ENCODE measurements at regions not wholly inside any gene's neighbourhood (a gene's known extent, or its start where the extent isn't known, plus 50 kb on each side); places are given as distances from the start of the nearest gene placed in this dataset.
"Not testable (repeated sequence)": the region's sequence is repeated elsewhere in the genome, so short reads cannot be mapped to it uniquely, and the experiment has no call there.

GRCh38 chr4:72767618-72768302 lies 198.7 kb upstream of the ADAMTS3 start:
- DNase-seq, result no peak

GRCh38 chr4:72765788-72766187 lies 196.8 kb upstream of the ADAMTS3 start:
- not testable (repeated sequence) for DNase-seq

GRCh38 chr4:72761368-72762038 lies 192.5 kb upstream of the ADAMTS3 start:
- DNase-seq, result no peak

- not testable (repeated sequence) for DNase-seq
Measured at GRCh38 chr4:72753414-72753813, 184.4 kb upstream of the ADAMTS3 start.

- DNase-seq, result no peak
Measured at GRCh38 chr4:72744103-72744725, 175.2 kb upstream of the ADAMTS3 start.

- DNase-seq, result no peak
Measured at GRCh38 chr4:72743078-72743477, 174.1 kb upstream of the ADAMTS3 start.

GRCh38 chr4:72715299-72715698 lies 146.3 kb upstream of the ADAMTS3 start:
- DNase-seq, result no peak

- no peak for DNase-seq
Measured at GRCh38 chr4:72714482-72715279, 145.7 kb upstream of the ADAMTS3 start.

- no peak for DNase-seq
Measured at GRCh38 chr4:72712997-72713396, 144.0 kb upstream of the ADAMTS3 start.

GRCh38 chr4:72709475-72709874 lies 140.5 kb upstream of the ADAMTS3 start:
- DNase-seq, result no peak

- no peak for DNase-seq
Measured at GRCh38 chr4:72706684-72707083, 137.7 kb upstream of the ADAMTS3 start.

- DNase-seq, result peak; percentile 81
Measured at GRCh38 chr4:72704925-72705640, 136.1 kb upstream of the ADAMTS3 start.

- DNase-seq, result no peak
Measured at GRCh38 chr4:72702948-72703347, 133.9 kb upstream of the ADAMTS3 start.

- DNase-seq, result peak; percentile 53
Measured at GRCh38 chr4:72701987-72702819, 133.2 kb upstream of the ADAMTS3 start.

GRCh38 chr4:72690771-72691170 lies 121.8 kb upstream of the ADAMTS3 start:
- no peak for DNase-seq

- DNase-seq, result no peak
Measured at GRCh38 chr4:72689923-72690322, 120.9 kb upstream of the ADAMTS3 start.

- DNase-seq, result not testable (repeated sequence)
Measured at GRCh38 chr4:72686390-72686789, 117.4 kb upstream of the ADAMTS3 start.

GRCh38 chr4:72679666-72680065 lies 110.6 kb upstream of the ADAMTS3 start:
- no peak for DNase-seq

- no peak for DNase-seq
Measured at GRCh38 chr4:72677886-72678285, 108.9 kb upstream of the ADAMTS3 start.

- DNase-seq, result no peak
Measured at GRCh38 chr4:72677265-72677664, 108.2 kb upstream of the ADAMTS3 start.

GRCh38 chr4:72671980-72672379 lies 103.0 kb upstream of the ADAMTS3 start:
- DNase-seq, result no peak

GRCh38 chr4:72670521-72670920 lies 101.5 kb upstream of the ADAMTS3 start:
- no peak for DNase-seq

Data from islet precursor cell (in vitro differentiated cells).